ENCODE measurements at regions not wholly inside any gene's neighbourhood (a gene's known extent, or its start where the extent isn't known, plus 50 kb on each side); places are given as distances from the start of the nearest gene placed in this dataset.

DNA sequence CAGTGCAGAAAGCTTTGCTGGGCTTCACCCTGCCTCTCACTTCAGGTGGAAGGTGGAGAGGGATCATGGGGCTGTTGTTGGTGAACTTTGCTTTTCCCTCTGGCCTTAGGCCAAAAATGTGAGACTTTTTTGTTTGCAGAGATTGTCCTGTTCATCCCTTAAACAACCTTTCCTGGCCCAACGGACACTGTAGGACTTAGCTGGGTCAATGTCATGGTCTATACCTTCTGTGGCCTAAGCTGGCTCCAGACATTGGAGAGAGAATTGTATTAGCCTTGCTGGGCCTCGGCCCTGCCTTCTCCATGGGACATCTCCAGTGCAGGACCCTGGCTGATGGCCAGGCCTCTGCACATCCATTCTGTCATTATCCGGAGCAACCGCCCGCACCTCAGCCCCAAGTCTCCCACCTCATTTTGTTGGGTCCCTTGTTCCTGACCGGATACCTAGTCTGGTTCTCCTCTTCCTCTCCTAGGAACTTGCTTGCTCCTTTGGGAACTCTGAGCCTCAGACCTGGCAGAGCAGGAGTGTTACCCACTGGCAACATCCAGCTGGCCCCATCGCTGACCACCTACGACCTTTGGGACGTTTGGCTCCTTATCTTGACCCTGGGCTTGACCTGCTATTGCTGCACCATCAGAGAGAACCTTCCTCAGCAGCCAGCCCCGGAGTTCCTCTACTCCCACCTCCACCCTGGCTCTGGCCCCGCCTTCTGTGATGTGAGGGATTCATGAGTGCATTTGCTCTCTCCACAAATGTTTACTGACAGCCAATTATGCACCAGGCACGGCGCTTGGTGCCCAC, 128.2 kb downstream of the BANF2 start (continued):
- TF ChIP-seq SNAPC4 (CRISPR knock-in tag; IDR thresholded peaks at IDR 0.05) (no peak), JDP2 (CRISPR knock-in tag; IDR thresholded peaks at IDR 0.05; ENCODE audit: borderline replicate concordance) (no peak), NR2C2 (CRISPR knock-in tag; IDR thresholded peaks at IDR 0.05; ENCODE audit: borderline replicate concordance) (peak; percentile 44; the same call in 1 of the 2 replicates), HNRNPL (IDR thresholded peaks at IDR 0.05; ENCODE audit: low read depth, low read length) (no peak), HNF4A (CRISPR knock-in tag; IDR thresholded peaks at IDR 0.05) (peak; percentile 93), ARNT2 (CRISPR knock-in tag; IDR thresholded peaks at IDR 0.05; ENCODE audit: low read depth) (no peak), TOPORS (CRISPR knock-in tag; IDR thresholded peaks at IDR 0.05) (no peak), KDM3A (CRISPR knock-in tag; IDR thresholded peaks at IDR 0.05; ENCODE audit: low read depth) (peak; percentile 67; the same call in 1 of the 2 replicates), MBNL3 (CRISPR knock-in tag; conservative IDR thresholded peaks at IDR 0.05) (no peak), MED13 (CRISPR knock-in tag; IDR thresholded peaks at IDR 0.05) (peak; percentile 57; the same call in 1 of the 2 replicates), ZNF607 (CRISPR knock-in tag; IDR thresholded peaks at IDR 0.05; ENCODE audit: borderline replicate concordance) (no peak), FOXP1 (IDR thresholded peaks at IDR 0.05) (no peak), FOXP1 (CRISPR knock-in tag; IDR thresholded peaks at IDR 0.05) (0 out of 2 replicates have a peak, but pooled peaks have one; percentile 42), PPARG (CRISPR knock-in tag; conservative IDR thresholded peaks at IDR 0.05) (no peak), NFRKB (IDR thresholded peaks at IDR 0.05) (no peak), NFIC (IDR thresholded peaks at IDR 0.05; ENCODE audit: low read length) (peak; percentile 88), ZNF792 (CRISPR knock-in tag; IDR thresholded peaks at IDR 0.05) (no peak), AKNA (CRISPR knock-in tag; IDR thresholded peaks at IDR 0.05; ENCODE audit: borderline replicate concordance) (no peak), MLLT10 (CRISPR knock-in tag; IDR thresholded peaks at IDR 0.05) (peak; percentile 25; the same call in 1 of the 2 replicates), ZNF576 (CRISPR knock-in tag; IDR thresholded peaks at IDR 0.05) (no peak), RELA (CRISPR knock-in tag; IDR thresholded peaks at IDR 0.05) (no peak), ZNF501 (CRISPR knock-in tag; IDR thresholded peaks at IDR 0.05) (no peak), HES4 (CRISPR knock-in tag; IDR thresholded peaks at IDR 0.05; ENCODE audit: borderline replicate concordance) (no peak)

All from HepG2 (cell line).